ENCODE measurements at regions not wholly inside any gene's neighbourhood (a gene's known extent, or its start where the extent isn't known, plus 50 kb on each side); places are given as distances from the start of the nearest gene placed in this dataset.

DNA sequence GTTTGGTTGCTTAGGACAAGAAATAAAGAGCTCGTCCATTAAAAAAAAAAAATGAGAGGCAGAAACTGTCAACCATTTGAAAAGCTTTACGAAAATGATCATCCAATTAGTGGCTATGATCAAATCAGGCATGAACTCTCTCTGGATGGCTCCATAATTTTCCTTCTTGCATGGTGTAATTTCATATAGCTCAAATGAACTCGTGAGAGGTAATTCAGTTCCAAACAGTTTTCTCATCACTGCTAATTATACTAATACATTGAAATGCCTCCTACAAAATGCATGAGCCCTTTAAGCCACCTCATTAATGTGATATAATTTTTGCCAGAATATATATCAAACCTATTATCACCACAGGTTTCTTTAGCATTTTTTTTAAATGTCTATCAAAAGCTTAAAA, 239.5 kb upstream of the MEIS2 start:
- TF ChIP-seq, protein P1, sequence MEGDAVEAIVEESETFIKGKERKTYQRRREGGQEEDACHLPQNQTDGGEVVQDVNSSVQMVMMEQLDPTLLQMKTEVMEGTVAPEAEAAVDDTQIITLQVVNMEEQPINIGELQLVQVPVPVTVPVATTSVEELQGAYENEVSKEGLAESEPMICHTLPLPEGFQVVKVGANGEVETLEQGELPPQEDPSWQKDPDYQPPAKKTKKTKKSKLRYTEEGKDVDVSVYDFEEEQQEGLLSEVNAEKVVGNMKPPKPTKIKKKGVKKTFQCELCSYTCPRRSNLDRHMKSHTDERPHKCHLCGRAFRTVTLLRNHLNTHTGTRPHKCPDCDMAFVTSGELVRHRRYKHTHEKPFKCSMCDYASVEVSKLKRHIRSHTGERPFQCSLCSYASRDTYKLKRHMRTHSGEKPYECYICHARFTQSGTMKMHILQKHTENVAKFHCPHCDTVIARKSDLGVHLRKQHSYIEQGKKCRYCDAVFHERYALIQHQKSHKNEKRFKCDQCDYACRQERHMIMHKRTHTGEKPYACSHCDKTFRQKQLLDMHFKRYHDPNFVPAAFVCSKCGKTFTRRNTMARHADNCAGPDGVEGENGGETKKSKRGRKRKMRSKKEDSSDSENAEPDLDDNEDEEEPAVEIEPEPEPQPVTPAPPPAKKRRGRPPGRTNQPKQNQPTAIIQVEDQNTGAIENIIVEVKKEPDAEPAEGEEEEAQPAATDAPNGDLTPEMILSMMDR (IDR thresholded peaks at IDR 0.05), result no peak
- TF ChIP-seq POLR2A (IDR thresholded peaks at IDR 0.05), result no peak

Measured in testis (tissue), 2 donors.